Ishikawa (cell line): ENCODE measurements at regions not wholly inside any gene's neighbourhood (a gene's known extent, or its start where the extent isn't known, plus 50 kb on each side); places are given as distances from the start of the nearest gene placed in this dataset.

ENCODE experiments used
- CEBPB ChIP-seq: IDR thresholded peaks from 2 replicates; pipeline ENCODE4 v1.6.1; 2012
- CREB1 ChIP-seq: IDR thresholded peaks from 2 replicates; pipeline ENCODE4 v1.6.1; 2012; ENCODE audit warnings: low read depth
- EGR1 ChIP-seq: IDR thresholded peaks from 2 replicates; pipeline ENCODE4 v1.6.1; 2012
- EP300 ChIP-seq: IDR thresholded peaks from 2 replicates; pipeline ENCODE4 v1.6.1; 2012; ENCODE audit warnings: borderline replicate concordance
- FOXM1 ChIP-seq: IDR thresholded peaks from 2 replicates; pipeline ENCODE4 v1.6.1; 2012; ENCODE audit warnings: low read depth, borderline replicate concordance
- MAX ChIP-seq: IDR thresholded peaks from 2 replicates; pipeline ENCODE4 v1.6.1; 2012
- NFIC ChIP-seq: IDR thresholded peaks from 2 replicates; pipeline ENCODE4 v1.6.1; 2012
- RAD21 ChIP-seq: IDR thresholded peaks from 2 replicates; pipeline ENCODE4 v1.6.1; 2012; ENCODE audit warnings: low read depth
- REST ChIP-seq: IDR thresholded peaks from 2 replicates; pipeline ENCODE4 v1.6.1; 2012; ENCODE audit warnings: low read depth, mild to moderate bottlenecking
- TAF1 ChIP-seq: IDR thresholded peaks from 2 replicates; pipeline ENCODE4 v1.6.1; 2012; ENCODE audit warnings: low read depth, mild to moderate bottlenecking
- TCF12 ChIP-seq: IDR thresholded peaks from 2 replicates; pipeline ENCODE4 v1.6.1; 2012; ENCODE audit warnings: low read depth
- TEAD4 ChIP-seq: IDR thresholded peaks from 2 replicates; pipeline ENCODE4 v1.6.1; 2012
- USF1 ChIP-seq: IDR thresholded peaks from 2 replicates; pipeline ENCODE4 v1.6.1; 2012
- YY1 ChIP-seq: IDR thresholded peaks from 2 replicates; pipeline ENCODE4 v1.6.1; 2012; ENCODE audit warnings: low read depth
- ZBTB7A ChIP-seq: IDR thresholded peaks from 2 replicates; pipeline ENCODE4 v1.6.1; 2012; ENCODE audit warnings: low read depth

- no peak for TF ChIP-seq MAX
- TF ChIP-seq CEBPB = no peak
- no peak for TF ChIP-seq TEAD4
- no peak for TF ChIP-seq ZBTB7A
- TF ChIP-seq FOXM1 = no peak
- no peak for TF ChIP-seq YY1
- no peak for TF ChIP-seq CREB1
- TF ChIP-seq TAF1 = no peak
- TF ChIP-seq EGR1 = no peak
- TF ChIP-seq USF1 = no peak
- no peak for TF ChIP-seq TCF12
- TF ChIP-seq NFIC = no peak
- no peak for TF ChIP-seq REST
- TF ChIP-seq EP300 = no peak
- TF ChIP-seq RAD21 = no peak
Measured at GRCh38 chr22:26918226-26918625, 260.8 kb downstream of the MIAT start.

- TF ChIP-seq TAF1 = no peak
- no peak for TF ChIP-seq ZBTB7A
- no peak for TF ChIP-seq NFIC
- TF ChIP-seq EGR1 = no peak
- no peak for TF ChIP-seq REST
- no peak for TF ChIP-seq YY1
- no peak for TF ChIP-seq USF1
- no peak for TF ChIP-seq FOXM1
- no peak for TF ChIP-seq CEBPB
- no peak for TF ChIP-seq MAX
- TF ChIP-seq TEAD4 = no peak
Measured at GRCh38 chr22:26921726-26922125, 264.3 kb downstream of the MIAT start.

- TF ChIP-seq TAF1 = no peak
- peak; percentile 87 for TF ChIP-seq REST
Measured at GRCh38 chr22:26922806-26923205, 265.4 kb downstream of the MIAT start.

- no peak for TF ChIP-seq ZBTB7A
- no peak for TF ChIP-seq CEBPB
- TF ChIP-seq TCF12 = no peak
- TF ChIP-seq EP300 = no peak
- no peak for TF ChIP-seq USF1
- TF ChIP-seq REST = no peak
- no peak for TF ChIP-seq RAD21
- no peak for TF ChIP-seq TEAD4
- no peak for TF ChIP-seq CREB1
- no peak for TF ChIP-seq NFIC
- TF ChIP-seq YY1 = no peak
- no peak for TF ChIP-seq TAF1
- TF ChIP-seq EGR1 = no peak
- no peak for TF ChIP-seq FOXM1
- TF ChIP-seq MAX = no peak
Measured at GRCh38 chr22:26923531-26923930, 266.1 kb downstream of the MIAT start.
